ENCODE measurements at regions not wholly inside any gene's neighbourhood (a gene's known extent, or its start where the extent isn't known, plus 50 kb on each side); places are given as distances from the start of the nearest gene placed in this dataset.
"Not testable (repeated sequence)": the region's sequence is repeated elsewhere in the genome, so short reads cannot be mapped to it uniquely, and the experiment has no call there.

GRCh38 chr11:47928426-47928825 lies 51.9 kb upstream of the PTPRJ start:
- DNase-seq, result no peak

- no peak for DNase-seq
Observed at GRCh38 chr11:47924184-47924691, 56.1 kb upstream of the PTPRJ start.

- no peak for DNase-seq
Observed at GRCh38 chr11:47923667-47924066, 56.7 kb upstream of the PTPRJ start.

GRCh38 chr11:47921080-47921555 lies 59.2 kb upstream of the PTPRJ start:
- not testable (repeated sequence) for DNase-seq

- DNase-seq, result no peak
Observed at GRCh38 chr11:47918882-47919495, 61.4 kb upstream of the PTPRJ start.

GRCh38 chr11:47918370-47918690 lies 62.0 kb upstream of the PTPRJ start:
- DNase-seq, result no peak

- DNase-seq, result no peak
Observed at GRCh38 chr11:47917599-47918369, 62.6 kb upstream of the PTPRJ start.

- no peak for DNase-seq
Observed at GRCh38 chr11:47916361-47916841, 64.0 kb upstream of the PTPRJ start.

- no peak for DNase-seq
Observed at GRCh38 chr11:47915783-47916182, 64.6 kb upstream of the PTPRJ start.

- peak; percentile 16 for DNase-seq
Observed at GRCh38 chr11:47915374-47915773, 65.0 kb upstream of the PTPRJ start.

GRCh38 chr11:47914743-47915142 lies 65.6 kb upstream of the PTPRJ start:
- no peak for DNase-seq

GRCh38 chr11:47913529-47914244 lies 65.5 kb upstream of the NUP160 start:
- DNase-seq, result no peak

- DNase-seq, result no peak
Observed at GRCh38 chr11:47912843-47913437, 64.8 kb upstream of the NUP160 start.

GRCh38 chr11:47911149-47911548 lies 63.0 kb upstream of the NUP160 start:
- no peak for DNase-seq

- DNase-seq, result no peak
Observed at GRCh38 chr11:47908198-47908597, 60.0 kb upstream of the NUP160 start.

GRCh38 chr11:47907499-47907898 lies 59.3 kb upstream of the NUP160 start:
- no peak for DNase-seq

GRCh38 chr11:47906066-47906465 lies 57.9 kb upstream of the NUP160 start:
- DNase-seq, result no peak

GRCh38 chr11:47905358-47906059 lies 57.4 kb upstream of the NUP160 start:
- no peak for DNase-seq

GRCh38 chr11:47904808-47905207 lies 56.7 kb upstream of the NUP160 start:
- DNase-seq, result no peak

- DNase-seq, result no peak
Observed at GRCh38 chr11:47904048-47904447, 55.9 kb upstream of the NUP160 start.

- no peak for DNase-seq
Observed at GRCh38 chr11:47899801-47900200, 51.7 kb upstream of the NUP160 start.
